ENCODE measurements at regions not wholly inside any gene's neighbourhood (a gene's known extent, or its start where the extent isn't known, plus 50 kb on each side); places are given as distances from the start of the nearest gene placed in this dataset.

DNA sequence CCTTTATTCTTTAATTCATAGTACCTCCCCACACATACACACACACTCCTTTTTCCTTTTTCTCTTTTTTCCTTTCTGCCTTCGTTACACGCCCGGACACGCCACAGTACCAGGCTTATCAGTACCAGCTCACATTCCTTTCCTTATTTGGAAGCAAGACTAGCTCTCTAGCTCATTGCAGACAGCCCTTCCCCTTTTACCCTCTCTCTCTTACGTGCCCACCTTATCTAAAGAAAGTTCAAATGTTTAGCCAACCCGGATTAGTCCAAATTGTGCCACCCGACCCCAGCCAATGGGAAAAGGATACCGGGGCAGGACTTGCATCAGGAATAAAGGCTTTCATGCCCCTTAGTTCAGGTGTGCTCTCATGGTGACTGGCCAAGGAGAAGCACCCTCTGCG is 194.7 kb upstream of the VCX3A start:
- DNase-seq = no peak
- intact Hi-C loops (cut with DNase I) = no loop called here

DNA sequence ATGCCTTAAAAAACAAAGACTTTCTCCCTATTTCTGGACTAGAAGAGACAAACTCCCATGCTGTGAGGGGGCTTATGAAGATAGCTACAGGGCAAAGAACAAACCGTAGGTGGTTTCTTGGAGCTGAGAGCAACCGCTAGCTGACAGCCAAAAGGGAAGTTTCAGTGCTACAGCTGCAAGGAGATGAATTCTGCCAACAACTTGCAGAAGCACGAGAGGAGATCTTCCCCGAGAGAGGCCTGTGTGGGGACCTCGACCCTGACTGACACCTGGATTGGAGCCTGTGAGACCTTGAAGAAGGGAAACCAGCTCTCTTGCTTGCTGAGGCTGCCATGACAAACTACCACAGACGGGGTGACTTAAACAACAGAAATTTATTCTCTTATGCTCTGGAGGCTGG is 183.8 kb upstream of the VCX3A start:
- no peak for DNase-seq
- intact Hi-C loops (cut with DNase I) = no loop called here

DNA sequence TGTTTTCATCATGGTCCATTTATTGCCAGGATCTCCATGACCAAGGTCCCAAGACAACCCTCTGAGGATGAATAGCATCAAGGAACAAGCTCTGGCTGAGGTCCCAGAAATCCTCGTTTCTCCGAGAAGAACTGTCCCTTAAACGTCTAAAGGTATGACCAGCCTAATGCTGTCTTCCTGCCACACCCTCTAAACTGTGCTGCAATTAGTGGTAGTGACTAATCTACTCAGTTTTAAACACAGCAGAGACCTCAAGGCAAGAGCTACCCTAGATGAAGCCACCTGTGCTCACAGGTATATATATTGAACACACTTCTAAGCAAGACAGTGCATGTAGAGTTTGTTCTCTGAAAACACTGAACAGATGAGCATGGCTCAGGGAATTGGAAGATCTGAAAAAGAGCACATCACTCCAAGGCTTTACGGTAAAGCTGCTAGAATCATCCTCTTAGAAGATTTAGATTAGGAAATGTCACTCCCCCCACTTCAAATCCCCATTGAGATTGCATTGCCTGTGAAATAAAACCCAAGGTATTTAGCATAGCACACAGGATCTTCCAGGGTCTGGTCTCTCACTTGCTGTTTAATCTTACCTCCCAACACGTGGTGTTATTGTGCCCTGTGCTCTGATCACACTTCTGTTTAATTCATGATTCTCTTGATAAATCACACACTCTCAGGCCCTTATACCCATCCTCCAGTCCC is 173.9 kb upstream of the VCX3A start:
- intact Hi-C loops (cut with DNase I) = no loop called here
- DNase-seq = no peak

GRCh38 chrX:6708041-6708440 is 173.1 kb upstream of the VCX3A start:
- intact Hi-C loops (cut with DNase I) = no loop called here
- no peak for DNase-seq

DNA sequence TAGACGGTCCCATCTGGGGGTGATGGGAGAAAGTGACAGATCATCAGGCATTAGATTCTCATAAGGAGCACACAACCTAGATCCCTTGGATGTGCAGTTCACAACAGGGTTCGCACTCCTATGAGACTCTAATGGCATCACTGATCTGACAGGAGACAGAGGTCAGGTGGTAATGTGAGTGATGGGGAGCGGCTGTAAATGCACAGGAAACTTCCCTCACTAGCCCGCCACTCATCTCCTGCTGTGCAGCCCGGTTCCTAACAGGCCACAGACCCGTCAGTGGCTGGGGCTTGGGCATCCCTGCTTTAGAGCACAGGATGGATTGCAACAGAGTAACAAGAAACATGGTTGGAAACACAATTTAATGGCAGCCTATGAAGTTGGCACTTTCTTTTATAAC is 172.6 kb upstream of the VCX3A start:
- DNase-seq = no peak
- intact Hi-C loops (cut with DNase I) = no loop called here

GRCh38 chrX:6701085-6701484 is 166.2 kb upstream of the VCX3A start:
- intact Hi-C loops (cut with DNase I) = no loop called here
- no peak for DNase-seq

- DNase-seq = no peak
- intact Hi-C loops (cut with DNase I) = no loop called here
Observed at GRCh38 chrX:6695717-6696116, 160.8 kb upstream of the VCX3A start.

DNA sequence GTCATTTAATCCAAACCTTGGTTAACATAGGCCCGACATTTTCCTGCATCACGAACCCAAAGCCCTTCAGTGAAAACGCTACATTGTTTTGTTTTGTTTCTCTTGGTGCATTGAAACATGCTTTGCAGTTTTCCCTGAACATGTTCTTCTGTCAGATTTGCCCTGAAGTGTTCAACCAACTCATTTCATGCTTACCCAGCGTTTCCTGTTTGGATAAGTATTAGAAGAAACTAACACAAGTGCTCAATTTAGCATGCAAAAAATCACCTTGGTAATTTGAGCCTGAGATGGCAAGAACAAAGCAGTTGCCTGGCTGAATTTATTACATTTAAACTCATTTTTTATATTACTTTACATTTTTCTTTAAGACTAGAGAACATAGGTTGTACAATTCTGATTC is 160.1 kb upstream of the VCX3A start:
- intact Hi-C loops (cut with DNase I) = no loop called here
- DNase-seq = no peak

GRCh38 chrX:6694221-6694620 is 159.3 kb upstream of the VCX3A start:
- DNase-seq = no peak

DNA sequence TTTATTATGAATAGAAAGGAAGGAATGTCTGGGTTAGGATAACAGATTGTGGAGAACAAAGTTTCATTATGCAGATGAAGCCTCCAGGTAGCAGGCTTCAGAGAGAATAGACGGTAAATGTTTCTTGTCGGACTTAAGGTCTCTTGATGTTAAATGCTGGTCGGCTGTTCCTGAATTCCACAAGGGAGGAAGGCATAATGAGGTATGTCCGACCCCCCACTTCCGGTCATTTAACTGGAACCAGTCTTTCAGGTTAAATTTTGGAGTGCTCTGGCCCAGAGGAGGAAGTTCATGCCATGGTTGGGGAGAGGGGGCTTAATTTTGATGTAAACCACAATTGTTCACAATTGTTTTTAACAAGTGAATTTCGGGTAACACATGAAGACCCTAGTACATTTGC is 158.1 kb upstream of the VCX3A start:
- intact Hi-C loops (cut with DNase I) = no loop called here
- DNase-seq = no peak

More at GRCh38 chrX:6694221-6694620, 159.3 kb upstream of the VCX3A start:
- intact Hi-C loops (cut with DNase I) = no loop called here

DNA sequence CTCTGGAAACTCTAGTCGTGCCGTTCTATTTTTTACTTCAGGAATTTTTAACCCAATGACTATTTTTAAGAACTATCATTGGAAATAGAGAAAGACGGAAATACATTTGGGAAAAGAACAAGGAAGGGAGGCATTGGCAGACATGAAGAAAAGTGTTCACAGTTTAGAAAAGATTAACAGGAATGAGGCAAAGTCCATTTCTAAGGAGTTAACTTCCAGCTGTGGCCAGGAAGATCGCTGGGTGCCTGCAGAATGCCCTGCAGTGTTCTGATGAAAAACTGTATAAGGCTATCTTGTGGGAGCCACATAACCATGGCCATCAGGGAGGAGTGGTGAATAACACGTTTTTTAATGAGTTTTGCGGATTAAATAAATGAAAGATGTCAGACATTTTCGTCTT is 150.6 kb upstream of the VCX3A start:
- no peak for DNase-seq
- intact Hi-C loops (cut with DNase I) = no loop called here

- DNase-seq = no peak
- intact Hi-C loops (cut with DNase I) = no loop called here
Observed at GRCh38 chrX:6683353-6683752, 148.4 kb upstream of the VCX3A start.

- intact Hi-C loops (cut with DNase I) = no loop called here
- no peak for DNase-seq
Observed at GRCh38 chrX:6681521-6682145, 146.7 kb upstream of the VCX3A start.

GRCh38 chrX:6679988-6680387 is 145.1 kb upstream of the VCX3A start:
- DNase-seq = no peak
- intact Hi-C loops (cut with DNase I) = no loop called here

- intact Hi-C loops (cut with DNase I) = no loop called here
- DNase-seq = no peak
Observed at GRCh38 chrX:6679550-6679949, 144.6 kb upstream of the VCX3A start.

GRCh38 chrX:6678313-6678712 is 143.4 kb upstream of the VCX3A start:
- no peak for DNase-seq
- intact Hi-C loops (cut with DNase I) = no loop called here

DNA sequence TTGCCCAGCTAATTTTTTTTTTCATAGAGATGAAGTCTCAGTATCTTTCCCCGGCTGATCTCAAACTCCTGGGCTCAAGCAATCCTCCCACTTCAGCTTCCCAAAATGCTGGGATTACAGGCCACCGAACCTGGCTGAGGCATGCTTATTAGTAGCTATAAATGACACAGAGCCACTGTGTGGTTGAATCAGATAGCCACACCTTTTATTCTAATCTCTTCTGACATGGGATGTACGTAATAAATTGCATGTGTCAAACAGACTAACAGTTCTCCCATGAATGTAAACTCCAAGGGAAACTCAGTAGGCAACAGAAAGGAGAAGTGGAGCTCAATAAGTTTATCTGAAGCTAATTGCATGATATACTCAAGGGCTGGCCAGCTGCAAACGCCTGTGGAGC is 139.8 kb upstream of the VCX3A start:
- no peak for DNase-seq
- intact Hi-C loops (cut with DNase I) = no loop called here

DNA sequence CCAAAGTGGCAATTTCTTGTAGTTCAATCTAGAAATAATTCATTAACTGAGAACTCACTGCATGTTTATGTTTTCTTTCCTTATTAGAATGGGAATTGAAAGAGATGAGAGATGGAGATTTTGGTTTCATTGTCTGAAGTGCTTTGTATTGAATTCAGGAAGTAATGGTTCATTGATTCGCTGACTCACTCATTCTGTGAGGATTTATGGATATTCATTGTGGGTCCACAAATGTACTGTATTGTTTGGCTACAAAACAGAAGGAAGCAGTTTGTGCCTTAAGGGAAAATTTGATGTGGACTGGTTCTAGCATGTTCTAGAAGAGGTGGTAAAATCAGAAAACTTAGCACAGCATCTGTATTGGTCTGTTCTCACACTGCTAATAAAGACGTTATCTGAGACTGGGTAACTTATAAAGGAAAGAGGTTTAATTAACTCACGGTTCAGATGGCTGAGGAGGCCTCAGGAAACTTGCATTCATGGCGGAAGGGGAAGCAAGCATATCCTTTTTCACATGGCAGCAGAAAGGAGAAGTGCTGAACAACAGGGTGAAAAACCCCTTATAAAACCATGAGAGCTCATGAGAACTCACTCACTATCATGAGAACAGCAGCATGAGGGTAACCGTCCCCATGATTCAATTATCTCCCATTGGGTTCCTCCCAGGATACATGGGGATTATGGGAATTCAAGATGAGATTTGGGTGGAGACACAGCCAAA is 132.3 kb upstream of the VCX3A start:
- intact Hi-C loops (cut with DNase I) = no loop called here
- DNase-seq = no peak

- DNase-seq = no peak
- intact Hi-C loops (cut with DNase I) = no loop called here
Observed at GRCh38 chrX:6666624-6667023, 131.7 kb upstream of the VCX3A start.

- DNase-seq = no peak
- intact Hi-C loops (cut with DNase I) = no loop called here
Observed at GRCh38 chrX:6661736-6662135, 126.8 kb upstream of the VCX3A start.
